Mucosa of descending colon (tissue), 3 donors: ENCODE measurements at regions not wholly inside any gene's neighbourhood (a gene's known extent, or its start where the extent isn't known, plus 50 kb on each side); places are given as distances from the start of the nearest gene placed in this dataset.

Experiments used
- ATAC-seq: fragments of 200-7000 bp; cut with Tn5 transposase; one replicate; pipeline ENCODE4 v1.9.1; 2020; ENCODE audit warnings: mild to moderate bottlenecking, moderate library complexity
- DNase-seq, 3 donors: peaks; one replicate each; pipeline ENCODE4 v3.0.0-alpha.2; 2020
- H3K36me3 ChIP-seq: fragments of 200-600 bp; one replicate; pipeline ENCODE4 v1.8.0; 2021; ENCODE audit warnings: low read depth, mild to moderate bottlenecking
- H3K4me1 ChIP-seq: fragments of 200-600 bp; one replicate; pipeline ENCODE4 v1.8.0; 2021; ENCODE audit warnings: low read depth, mild to moderate bottlenecking
- H3K4me3 ChIP-seq: fragments of 200-600 bp; one replicate; pipeline ENCODE4 v1.8.0; 2021; ENCODE audit warnings: mild to moderate bottlenecking
- H3K9me3 ChIP-seq: fragments of 200-600 bp; one replicate; pipeline ENCODE4 v1.8.0; 2021; ENCODE audit warnings: mild to moderate bottlenecking
- intact Hi-C, 2 donors: fragments of 100-400 bp; cut with DNase I in 1 of 2; cut with micrococcal nuclease in 1 of 2; formaldehyde crosslinking; loops; one replicate each; pipeline versions ENCODE4 v1.11.0 to v1.11.1; 2022; cut with DNase I, micrococcal nuclease
- TF ChIP-seq, protein P1 (sequence below): fragments of 200-600 bp; IDR thresholded peaks from one replicate; pipeline ENCODE4 v1.8.0; 2022; ENCODE audit warnings: antibody characterized with exemption, mild to moderate bottlenecking
- donor health status: DM: no; HTN: no; CAD: no; lungs with moderate emphysema.
- donor health status: DM: no; HTN: no; CAD: no.
- donor health status: DM: no; HTN: yes; CAD: no.

DNA sequence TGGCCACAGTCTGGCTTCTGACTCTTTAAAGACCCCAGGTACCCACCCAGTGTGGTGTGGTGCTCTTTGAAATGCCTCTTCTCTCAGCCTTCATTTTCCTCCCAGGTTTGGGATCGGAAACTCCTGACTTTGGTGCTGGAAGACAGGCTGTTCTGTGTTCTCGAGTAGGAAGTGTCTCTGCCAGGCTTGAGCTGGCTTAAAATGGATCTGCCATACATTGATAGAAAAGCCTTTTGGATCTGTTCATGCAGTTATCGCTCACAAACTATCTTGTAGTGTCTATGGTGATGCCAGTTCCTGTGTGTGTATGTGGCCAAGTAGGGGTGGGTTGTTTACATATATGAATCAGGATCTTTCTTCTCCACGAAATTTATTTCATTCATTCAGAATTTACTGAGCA lies 307.3 kb upstream of the CHD6 start:
- intact Hi-C loops = no loop called here
- TF ChIP-seq, protein P1, sequence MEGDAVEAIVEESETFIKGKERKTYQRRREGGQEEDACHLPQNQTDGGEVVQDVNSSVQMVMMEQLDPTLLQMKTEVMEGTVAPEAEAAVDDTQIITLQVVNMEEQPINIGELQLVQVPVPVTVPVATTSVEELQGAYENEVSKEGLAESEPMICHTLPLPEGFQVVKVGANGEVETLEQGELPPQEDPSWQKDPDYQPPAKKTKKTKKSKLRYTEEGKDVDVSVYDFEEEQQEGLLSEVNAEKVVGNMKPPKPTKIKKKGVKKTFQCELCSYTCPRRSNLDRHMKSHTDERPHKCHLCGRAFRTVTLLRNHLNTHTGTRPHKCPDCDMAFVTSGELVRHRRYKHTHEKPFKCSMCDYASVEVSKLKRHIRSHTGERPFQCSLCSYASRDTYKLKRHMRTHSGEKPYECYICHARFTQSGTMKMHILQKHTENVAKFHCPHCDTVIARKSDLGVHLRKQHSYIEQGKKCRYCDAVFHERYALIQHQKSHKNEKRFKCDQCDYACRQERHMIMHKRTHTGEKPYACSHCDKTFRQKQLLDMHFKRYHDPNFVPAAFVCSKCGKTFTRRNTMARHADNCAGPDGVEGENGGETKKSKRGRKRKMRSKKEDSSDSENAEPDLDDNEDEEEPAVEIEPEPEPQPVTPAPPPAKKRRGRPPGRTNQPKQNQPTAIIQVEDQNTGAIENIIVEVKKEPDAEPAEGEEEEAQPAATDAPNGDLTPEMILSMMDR = no peak
- no peak for ATAC-seq

DNA sequence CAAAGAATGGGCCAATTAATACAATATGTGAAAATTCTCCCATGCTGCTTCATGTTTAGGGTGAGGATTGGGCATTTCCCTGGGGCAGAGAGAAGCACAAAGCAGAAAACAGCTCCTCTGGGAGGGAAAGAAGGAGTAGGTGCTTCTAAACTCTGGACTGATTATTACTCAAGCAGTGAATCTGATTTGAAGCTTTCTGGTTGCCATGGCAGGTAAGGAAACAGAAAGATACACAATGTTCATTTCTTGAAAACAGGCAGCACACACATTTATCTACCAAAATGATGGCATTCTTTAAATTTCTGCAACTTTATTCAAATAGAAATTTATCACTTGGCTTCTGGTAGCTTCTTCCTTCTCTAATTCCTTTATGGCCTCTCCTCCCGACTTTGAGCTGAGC lies 305.4 kb upstream of the CHD6 start:
- TF ChIP-seq, protein P1 = no peak
- no peak for DNase-seq
- no peaks in the 10 kb centered on the region for H3K9me3 ChIP-seq
- no peaks in the 10 kb centered on the region for H3K36me3 ChIP-seq
- intact Hi-C loops = no loop called here
- ATAC-seq = no peak
- no peak overlapping the region for H3K4me3 ChIP-seq
- no peaks in the 10 kb centered on the region for H3K4me1 ChIP-seq

More for the DNA sequence above, 307.3 kb upstream of the CHD6 start:
- DNase-seq = no peak
- H3K36me3 ChIP-seq = no peaks in the 10 kb centered on the region
- no peak overlapping the region for H3K4me3 ChIP-seq
- H3K9me3 ChIP-seq = no peaks in the 10 kb centered on the region
- H3K4me1 ChIP-seq = no peaks in the 10 kb centered on the region

- no peaks in the 10 kb centered on the region for H3K4me1 ChIP-seq
- DNase-seq = no peak
- H3K36me3 ChIP-seq = no peaks in the 10 kb centered on the region
- no peaks in the 10 kb centered on the region for H3K9me3 ChIP-seq
- TF ChIP-seq, protein P1 = no peak
- ATAC-seq = no peak
- H3K4me3 ChIP-seq = no peak overlapping the region
- intact Hi-C loops = no loop called here
These were observed 295.0 kb upstream of the CHD6 start for GRCh38 chr20:41913146-41913545.

DNA sequence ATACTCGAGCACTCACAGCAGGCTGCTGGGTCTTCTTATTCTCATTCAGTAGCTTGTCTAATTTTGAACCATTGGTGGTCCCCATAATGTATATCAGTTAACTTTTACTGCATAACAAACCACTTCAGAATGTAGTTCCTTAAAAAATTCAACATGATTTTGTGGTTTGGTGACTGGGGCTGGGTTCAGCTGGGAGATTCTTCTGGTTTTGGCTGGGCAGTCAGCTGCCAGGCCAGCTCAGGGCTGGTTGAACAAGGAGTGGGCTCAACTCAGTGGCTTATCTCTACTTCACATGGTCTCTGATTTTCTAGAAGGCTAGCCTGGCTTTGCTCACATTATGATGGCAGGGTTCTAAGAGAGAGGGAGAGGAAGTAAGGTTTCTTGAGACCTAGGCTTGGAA lies 292.4 kb upstream of the CHD6 start:
- Histone ChIP-seq H3K9me3 (no peaks in the 10 kb centered on the region), H3K4me3 (no peak overlapping the region), H3K4me1 (no peaks in the 10 kb centered on the region), H3K36me3 (no peaks in the 10 kb centered on the region)
- ATAC-seq (no peak), DNase-seq (no peak)
- TF ChIP-seq, protein P1 = no peak
- intact Hi-C loops = no loop called here

DNA sequence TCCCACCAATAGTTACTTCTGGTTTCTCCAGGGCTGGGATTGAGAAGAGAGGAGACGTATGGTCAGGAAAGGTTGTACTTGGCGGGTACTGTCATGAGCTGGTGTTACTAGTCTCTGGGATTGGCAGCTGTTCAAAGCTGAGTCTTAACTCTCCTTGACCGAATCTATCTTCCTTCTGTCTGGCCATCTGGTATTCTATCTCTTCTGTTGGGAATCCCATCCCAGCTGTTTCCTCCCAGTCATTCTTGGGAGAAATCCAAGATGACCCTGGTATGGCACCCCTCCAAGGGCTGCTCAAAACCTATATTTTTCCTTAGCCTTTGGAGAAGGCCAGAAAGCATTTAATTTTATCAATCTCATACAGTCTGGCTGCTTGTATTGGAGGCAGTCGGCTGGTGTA lies 287.0 kb upstream of the CHD6 start:
- intact Hi-C loops = no loop called here
- Histone ChIP-seq H3K36me3 (no peaks in the 10 kb centered on the region), H3K4me3 (no peak overlapping the region), H3K9me3 (no peaks in the 10 kb centered on the region), H3K4me1 (no peaks in the 10 kb centered on the region)
- no peak for DNase-seq
- ATAC-seq = no peak
- TF ChIP-seq, protein P1 = no peak

DNA sequence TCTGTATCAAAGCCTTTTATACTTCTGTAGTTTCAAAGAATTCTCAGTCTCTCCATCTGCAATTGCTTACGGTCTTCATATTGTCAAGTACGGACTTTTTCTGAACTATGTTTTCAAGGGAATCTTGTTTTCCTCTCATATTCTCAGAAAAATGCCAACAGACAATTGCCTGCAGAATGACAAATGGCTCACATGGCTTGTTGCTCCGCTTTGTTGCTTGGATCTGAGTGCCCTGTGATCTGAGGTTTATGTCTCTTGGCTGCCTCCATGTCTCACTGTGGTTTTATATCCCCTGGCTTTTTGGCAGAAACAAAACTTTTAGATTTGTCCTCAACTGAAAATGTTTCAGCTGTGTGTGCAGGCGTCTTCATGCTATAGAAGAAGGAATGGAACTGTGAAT lies 285.4 kb upstream of the CHD6 start:
- no peaks in the 10 kb centered on the region for H3K4me1 ChIP-seq
- no peaks in the 10 kb centered on the region for H3K36me3 ChIP-seq
- no peaks in the 10 kb centered on the region for H3K9me3 ChIP-seq
- DNase-seq (no peak), ATAC-seq (no peak)
- TF ChIP-seq, protein P1 = no peak
- intact Hi-C loops = no loop called here
- no peak overlapping the region for H3K4me3 ChIP-seq
